Fibroblast of skin of abdomen (primary cell): ENCODE measurements at regions not wholly inside any gene's neighbourhood (a gene's known extent, or its start where the extent isn't known, plus 50 kb on each side); places are given as distances from the start of the nearest gene placed in this dataset.

Experiments used
- DNase-seq: peaks from one replicate; pipeline ENCODE4 v3.0.0-alpha.2; 2013

GRCh38 chr18:75158465-75159237 is 50.3 kb downstream of the PTGR3 start:
- no peak for DNase-seq

- DNase-seq = no peak
Observed at GRCh38 chr18:75157851-75158250, 51.1 kb downstream of the PTGR3 start.

DNA sequence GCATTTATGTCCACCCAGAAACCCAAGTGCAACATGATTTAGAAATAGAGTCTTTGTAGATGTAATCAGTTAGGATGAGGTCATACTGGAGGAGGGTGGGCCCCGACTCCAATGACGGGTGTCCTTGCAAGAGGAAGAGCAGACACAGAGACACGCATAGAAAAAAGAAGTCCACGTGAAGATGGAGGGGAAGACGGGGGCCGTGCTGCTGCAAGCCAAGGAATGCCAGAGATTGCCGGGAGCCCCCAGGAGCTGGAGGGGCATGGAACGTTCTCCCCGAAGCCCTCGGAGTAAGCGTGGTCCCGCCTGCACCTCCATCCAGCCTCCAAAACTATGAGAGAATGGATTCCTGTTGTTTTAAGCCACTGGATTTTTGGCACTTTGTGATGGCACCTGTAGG is 51.6 kb downstream of the PTGR3 start:
- DNase-seq = no peak

- DNase-seq = no peak
Observed at GRCh38 chr18:75156831-75157230, 52.1 kb downstream of the PTGR3 start.

GRCh38 chr18:75156139-75156750 is 52.7 kb downstream of the PTGR3 start:
- DNase-seq = no peak

- no peak for DNase-seq
Observed at GRCh38 chr18:75154997-75155396, 53.9 kb downstream of the PTGR3 start.

GRCh38 chr18:75154259-75154658 is 54.7 kb downstream of the PTGR3 start:
- no peak for DNase-seq

- DNase-seq = no peak
Observed at GRCh38 chr18:75143851-75144250, 65.1 kb downstream of the PTGR3 start.

DNA sequence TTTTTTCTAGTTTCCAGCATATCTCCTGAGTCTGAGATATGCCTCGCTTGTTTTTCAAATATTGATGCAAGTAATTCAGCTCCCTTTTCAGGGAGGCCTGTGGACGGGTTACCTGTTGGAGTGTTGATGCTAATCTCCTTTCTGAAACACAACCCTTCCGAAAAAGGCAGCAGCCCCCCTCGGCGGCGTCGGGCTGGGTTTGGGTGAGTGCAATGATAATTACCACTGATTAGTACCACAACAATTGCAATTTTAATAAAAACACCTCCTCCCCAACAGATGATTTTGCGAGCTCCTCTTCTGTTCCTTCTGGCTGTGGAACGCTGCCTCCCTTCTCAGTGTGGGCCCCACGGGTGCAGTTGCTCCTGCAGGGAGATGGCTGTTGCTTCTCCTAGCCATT is 66.3 kb downstream of the PTGR3 start:
- no peak for DNase-seq

DNA sequence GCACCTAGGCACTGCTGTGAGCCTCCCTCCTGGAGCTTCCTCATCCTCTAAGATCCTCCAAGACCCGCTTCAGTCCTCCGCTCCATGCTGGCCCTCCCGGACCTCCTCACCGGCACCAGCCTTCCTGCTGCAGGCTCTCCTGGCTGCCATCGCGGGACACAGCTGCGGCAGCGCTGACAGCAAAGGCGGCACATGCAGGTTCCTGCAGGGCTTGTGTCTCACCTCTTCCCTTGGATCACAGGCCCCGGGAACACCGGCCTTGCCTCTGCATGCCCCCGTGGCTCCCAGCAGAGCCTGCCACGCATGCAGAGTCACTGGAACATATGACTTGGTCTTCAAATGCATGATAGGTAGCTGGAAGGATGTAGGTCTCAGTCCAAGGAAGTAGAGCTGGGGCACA is 67.2 kb downstream of the PTGR3 start:
- DNase-seq = no peak

GRCh38 chr18:75141166-75141565 is 67.8 kb downstream of the PTGR3 start:
- DNase-seq = no peak

- no peak for DNase-seq
Observed at GRCh38 chr18:75140296-75140695, 68.6 kb downstream of the PTGR3 start.

DNA sequence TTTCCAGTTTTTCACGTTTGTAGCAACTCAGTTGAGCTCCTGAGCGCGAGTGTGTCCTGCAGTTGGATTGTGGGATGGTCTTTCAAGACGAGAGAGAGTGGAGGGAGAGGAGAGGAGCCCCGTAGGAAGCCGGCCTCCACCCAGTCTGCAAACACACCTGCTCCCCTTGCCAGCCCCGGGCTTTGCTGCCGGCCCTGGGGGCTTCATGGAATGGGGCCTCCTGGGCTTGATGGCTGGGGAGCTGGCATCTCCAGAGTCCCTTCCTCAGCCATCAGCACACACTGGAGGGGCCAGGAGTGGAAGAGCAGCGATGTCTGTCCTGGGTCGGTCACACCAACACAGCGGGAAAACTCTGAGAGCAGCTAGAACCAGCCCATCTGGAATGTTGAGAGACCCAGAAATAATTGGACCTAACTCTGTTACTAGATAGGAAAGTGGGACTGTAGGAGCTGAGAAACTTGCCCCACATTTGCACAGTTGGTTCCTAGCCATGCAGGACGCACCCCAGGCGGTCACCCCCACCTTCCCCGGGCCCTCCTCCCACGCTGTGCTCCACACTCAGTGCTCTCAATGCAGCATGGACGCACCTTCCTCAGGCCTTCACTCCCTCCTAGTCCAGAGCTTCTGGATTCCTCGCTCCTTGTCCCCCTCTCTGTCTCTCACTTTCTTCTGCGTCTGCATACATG is 69.6 kb downstream of the PTGR3 start:
- no peak for DNase-seq

GRCh38 chr18:75137346-75137877 is 71.5 kb downstream of the PTGR3 start:
- no peak for DNase-seq

GRCh38 chr18:75135158-75135725 is 73.7 kb downstream of the PTGR3 start:
- no peak for DNase-seq

GRCh38 chr18:75134611-75134975 is 74.3 kb downstream of the PTGR3 start:
- no peak for DNase-seq

DNA sequence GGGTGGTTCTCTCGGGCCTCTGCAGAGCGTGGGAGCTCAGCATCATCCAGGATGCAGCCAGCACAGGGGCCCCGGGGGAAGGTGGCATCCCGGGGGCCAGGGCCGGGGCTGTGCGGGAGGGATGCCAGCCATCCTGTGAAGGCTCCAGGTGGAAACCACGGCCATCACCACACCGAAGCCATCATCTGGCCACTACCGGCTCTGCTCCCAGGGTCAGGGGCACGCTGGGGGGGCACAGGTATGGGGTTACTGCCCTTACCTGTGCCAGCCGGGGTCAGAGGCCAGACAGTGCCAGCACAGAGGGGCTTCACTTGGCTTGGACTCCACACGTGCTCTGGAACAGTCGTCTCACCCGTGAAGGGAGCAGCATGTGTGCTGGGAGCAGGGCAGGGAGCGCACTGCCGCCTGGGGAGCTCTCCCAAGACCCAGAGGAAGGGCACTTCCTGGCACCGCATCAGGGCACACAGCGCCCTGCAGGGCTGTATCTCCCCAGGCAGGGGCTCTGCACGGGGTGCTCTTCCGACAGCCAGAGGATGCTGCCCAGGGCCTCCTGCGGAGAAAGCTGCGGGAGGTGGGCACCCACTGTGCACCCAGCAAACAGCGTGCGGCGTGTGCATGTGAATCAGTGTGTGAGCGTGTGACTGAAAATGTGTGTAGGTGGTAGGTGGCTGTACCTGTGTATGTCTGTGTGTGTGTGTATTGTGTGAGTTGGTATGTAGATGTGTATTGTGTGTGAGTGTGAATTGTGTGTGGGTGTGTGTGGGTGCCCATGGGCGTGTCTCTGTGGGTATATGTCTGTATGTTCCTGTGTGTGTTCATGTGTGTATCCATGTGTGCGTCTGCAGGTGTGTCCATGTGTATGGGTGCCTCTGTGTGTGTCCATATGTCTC is 75.0 kb downstream of the PTGR3 start:
- no peak for DNase-seq

DNA sequence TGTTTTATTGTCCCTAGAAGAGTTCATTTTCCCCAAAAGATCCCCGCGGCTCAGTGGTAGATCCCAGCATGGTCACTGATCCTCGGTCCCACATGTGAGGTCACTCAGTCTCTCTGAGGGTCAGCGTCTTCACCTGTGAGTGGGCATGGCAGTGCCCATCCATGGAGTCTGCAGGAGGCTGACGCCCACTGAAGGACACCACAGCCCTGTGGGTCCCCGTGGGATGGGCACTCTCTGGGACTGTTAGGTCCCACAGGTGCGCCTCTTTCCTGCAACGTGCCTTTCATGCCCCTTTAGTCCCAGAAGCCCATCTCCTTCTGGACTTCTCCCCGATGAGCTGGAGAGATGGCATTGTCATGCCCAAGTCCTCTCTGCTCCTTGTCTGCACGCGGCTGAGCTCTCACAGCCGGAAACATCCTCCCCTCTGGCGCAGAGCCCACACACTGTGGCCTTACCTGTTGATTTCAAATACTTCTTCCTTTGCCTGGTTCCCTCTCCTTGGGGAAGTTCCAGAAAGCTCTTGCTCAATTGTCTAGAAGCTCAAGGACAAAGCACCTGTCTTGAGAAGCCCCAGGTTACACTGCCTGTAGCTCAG is 75.9 kb downstream of the PTGR3 start:
- no peak for DNase-seq

DNA sequence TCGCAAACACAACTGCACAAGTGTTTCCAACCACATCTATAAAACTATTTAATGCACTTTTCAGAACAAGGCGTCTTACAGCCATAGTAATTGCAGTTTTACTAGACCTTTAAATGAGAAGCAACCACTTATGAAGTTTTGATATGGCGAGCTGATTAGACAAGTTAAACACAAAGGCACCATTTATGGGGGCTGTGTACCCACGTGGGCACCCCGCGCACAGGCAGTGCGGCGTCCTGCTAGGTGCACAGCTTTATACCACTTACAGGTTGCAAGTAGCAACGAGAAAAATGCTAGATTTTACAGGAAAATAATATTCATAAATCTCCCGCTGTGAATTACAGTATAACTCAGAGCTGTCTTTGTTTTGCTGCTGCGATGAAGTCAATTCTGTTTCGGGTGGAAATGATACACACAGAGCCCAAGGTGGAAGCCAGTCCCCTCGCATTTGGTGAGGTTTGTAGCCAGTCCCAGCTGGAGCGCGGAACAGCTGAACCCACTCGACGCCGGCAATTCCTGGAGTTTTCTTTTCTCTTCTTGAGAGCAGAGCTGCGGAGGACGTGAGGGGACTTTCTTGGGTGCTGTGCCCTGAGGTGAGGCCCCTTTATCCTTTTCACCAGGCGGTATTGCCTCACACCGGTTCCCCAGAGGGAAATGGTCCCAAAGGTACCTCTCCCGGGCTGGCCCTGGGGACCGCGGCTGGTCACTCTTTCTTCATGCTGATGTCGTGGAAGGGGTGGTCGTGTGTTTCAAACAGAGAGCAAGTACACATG is 76.7 kb downstream of the PTGR3 start:
- DNase-seq = no peak

- no peak for DNase-seq
Observed at GRCh38 chr18:75131381-75132000, 77.4 kb downstream of the PTGR3 start.
